ENCODE measurements at regions not wholly inside any gene's neighbourhood (a gene's known extent, or its start where the extent isn't known, plus 50 kb on each side); places are given as distances from the start of the nearest gene placed in this dataset.

DNA sequence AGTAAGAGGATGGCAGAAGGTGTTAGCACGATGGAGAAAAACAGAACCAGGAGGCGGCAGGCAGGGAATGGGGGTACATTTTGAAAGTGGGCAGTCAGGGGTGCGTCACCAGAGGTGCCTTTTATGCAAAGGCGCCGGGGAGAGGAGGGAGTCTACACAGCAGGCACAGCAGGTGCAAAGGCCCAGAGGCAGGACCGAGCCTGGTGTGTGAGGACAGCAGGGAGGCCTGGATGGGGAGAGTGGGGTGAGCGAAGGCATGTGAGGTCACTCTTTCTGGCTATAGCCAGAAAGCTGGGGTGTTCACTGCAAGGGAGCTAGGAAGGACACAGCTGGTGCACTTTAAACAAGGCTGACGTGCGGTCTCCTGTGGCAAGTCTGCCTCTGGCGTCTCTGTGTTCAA lies 65.0 kb downstream of the NCOR2 start:
- TF ChIP-seq CTCF (IDR thresholded peaks at IDR 0.05) = no peak
- no peak for DNase-seq (ENCODE audit: low spot score)
- H3K4me3 ChIP-seq = no peak overlapping the region
- no peak overlapping the region for H3K27ac ChIP-seq

GRCh38 chr12:124501827-124502226 lies 65.6 kb downstream of the NCOR2 start:
- no peak for DNase-seq (ENCODE audit: low spot score)
- Histone ChIP-seq H3K4me3 (no peak overlapping the region), H3K27ac (no peak overlapping the region)
- no peak for TF ChIP-seq CTCF (IDR thresholded peaks at IDR 0.05)

DNA sequence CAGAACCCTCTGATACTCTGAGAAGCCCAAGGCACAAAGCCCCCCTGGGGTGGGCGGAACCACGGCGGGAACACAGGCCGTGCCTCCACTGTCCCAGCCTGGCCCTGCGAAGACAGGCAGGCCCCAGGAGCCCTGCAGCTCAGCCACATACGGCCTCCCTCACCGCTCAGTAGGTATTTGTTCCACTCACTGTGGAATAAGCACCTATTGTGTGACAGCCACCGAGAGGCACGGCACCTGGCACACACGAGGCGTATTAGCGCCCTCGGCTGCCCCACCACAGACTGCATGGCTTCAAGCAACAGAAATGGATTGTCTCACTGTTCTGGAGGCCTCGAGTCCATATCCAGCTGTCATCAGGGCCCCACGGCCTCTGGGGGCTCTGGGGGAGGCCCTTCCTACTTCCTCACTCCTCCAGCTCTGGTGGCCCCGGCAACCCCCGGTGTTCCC lies 66.3 kb downstream of the NCOR2 start:
- no peak for TF ChIP-seq CTCF (IDR thresholded peaks at IDR 0.05)
- H3K27ac ChIP-seq = peak overlapping the region in 1 of 2 donors; percentile 32
- no peak overlapping the region for H3K4me3 ChIP-seq
- no peak for DNase-seq (ENCODE audit: low spot score)

GRCh38 chr12:124499898-124500244 lies 67.5 kb downstream of the NCOR2 start:
- DNase-seq (ENCODE audit: low spot score) = no peak

GRCh38 chr12:124499190-124499753 lies 68.1 kb downstream of the NCOR2 start:
- TF ChIP-seq CTCF (IDR thresholded peaks at IDR 0.05) = no peak
- no peak for DNase-seq (ENCODE audit: low spot score)
- H3K27ac ChIP-seq = peak overlapping the region; percentile 62 to 74
- no peak overlapping the region for H3K4me3 ChIP-seq

More at GRCh38 chr12:124499898-124500244, 67.5 kb downstream of the NCOR2 start:
- no peak overlapping the region for H3K4me3 ChIP-seq
- TF ChIP-seq CTCF (IDR thresholded peaks at IDR 0.05) = no peak
- H3K27ac ChIP-seq = peak overlapping the region in 1 of 2 donors; percentile 74

DNA sequence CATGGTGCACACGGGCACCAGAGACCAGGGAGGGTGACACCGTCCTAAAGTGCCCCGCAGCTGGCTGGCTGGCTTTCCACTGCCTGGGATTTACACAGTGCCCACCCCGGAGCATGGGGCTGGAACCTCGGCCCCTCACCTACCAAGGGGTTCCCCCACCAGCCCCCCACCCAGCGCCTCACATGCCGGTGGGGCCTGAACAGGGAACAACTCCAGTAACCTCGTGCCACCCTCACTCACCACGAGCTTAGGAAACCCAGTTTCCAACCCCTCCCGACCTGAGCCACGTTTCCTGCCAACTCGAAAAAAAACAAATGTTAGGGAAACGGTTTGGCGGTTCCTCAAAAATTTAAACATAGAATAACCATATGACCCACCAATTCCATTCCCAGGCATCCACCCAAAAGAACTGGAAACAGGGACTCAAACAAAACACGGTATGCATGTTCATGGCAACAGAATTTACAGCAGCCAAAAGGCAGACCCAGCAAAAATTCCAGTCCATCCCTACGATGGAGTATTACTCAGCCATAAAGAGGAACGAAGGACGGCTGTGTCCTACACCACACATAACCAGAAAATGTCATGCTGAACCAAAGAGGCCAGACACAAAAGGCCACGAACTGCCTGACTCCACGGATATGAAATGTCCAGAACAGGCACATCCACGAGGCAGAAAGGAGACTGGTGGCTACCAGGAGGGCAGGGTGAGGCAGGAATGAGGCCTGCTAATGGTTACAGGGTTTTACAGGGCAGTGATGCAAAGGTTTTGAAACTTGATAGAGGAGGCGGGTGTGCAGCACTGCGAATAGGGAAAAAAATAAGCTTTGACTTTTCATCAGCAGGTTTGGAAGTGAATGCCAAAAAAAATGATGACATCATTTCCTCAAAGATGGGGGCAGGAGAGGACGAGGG lies 68.9 kb downstream of the NCOR2 start:
- no peak for TF ChIP-seq CTCF (IDR thresholded peaks at IDR 0.05)
- H3K4me3 ChIP-seq = peak overlapping the region; percentile 28
- no peak for DNase-seq (ENCODE audit: low spot score)
- peak overlapping the region; percentile 62 to 74 for H3K27ac ChIP-seq

DNA sequence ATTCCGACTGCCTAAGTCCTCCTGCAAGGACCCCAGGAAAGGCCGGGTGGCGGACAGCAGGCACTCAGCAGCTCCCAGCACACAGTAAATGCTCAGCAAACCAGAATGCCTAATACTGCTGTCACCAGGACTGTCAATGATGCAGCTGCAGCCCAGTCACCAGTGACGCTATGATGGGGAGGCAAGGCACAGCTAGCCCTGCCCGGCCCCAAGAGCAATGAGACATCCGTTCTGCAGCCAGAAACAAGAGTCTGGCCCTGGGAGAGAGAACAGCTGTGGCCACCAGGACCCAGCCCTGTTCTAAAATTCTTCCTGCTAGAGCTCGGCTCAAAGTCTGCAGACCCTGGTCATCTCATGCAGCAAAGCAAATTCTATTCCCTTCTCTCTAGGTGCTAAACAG lies 69.8 kb downstream of the NCOR2 start:
- Histone ChIP-seq H3K4me3 (peak overlapping the region; percentile 28), H3K27ac (peak overlapping the region; percentile 62 to 74)
- DNase-seq (ENCODE audit: low spot score) = peak; percentile 90
- TF ChIP-seq CTCF (IDR thresholded peaks at IDR 0.05) = no peak

All from coronary artery (tissue), 2 donors.